K562 (cell line): ENCODE measurements at regions not wholly inside any gene's neighbourhood (a gene's known extent, or its start where the extent isn't known, plus 50 kb on each side); places are given as distances from the start of the nearest gene placed in this dataset.

Source experiments
- CBX8 ChIP-seq: fragments of 200-600 bp; sonication (generic); IDR thresholded peaks from 2 replicates; pipeline ENCODE4 v1.6.1; 2012; ENCODE audit warnings: borderline replicate concordance, mixed run types, low read depth, mild to moderate bottlenecking, moderate library complexity, mixed read lengths, low read length, control low read depth, inconsistent platforms; ENCODE audit not compliant: poor library complexity, severe bottlenecking; ENCODE audit errors: extremely low read depth
- RFX5 ChIP-seq: IDR thresholded peaks from 2 replicates; pipeline ENCODE4 v1.6.1; 2011; ENCODE audit warnings: low read depth, mild to moderate bottlenecking, improper control_type of control experiment, low read length
- SMARCE1 ChIP-seq: fragments of 450-650 bp; IDR thresholded peaks from 2 replicates; pipeline ENCODE4 v1.7.1; 2016; ENCODE audit warnings: mild to moderate bottlenecking
- ZNF583 ChIP-seq: fragments of 250-450 bp; sonication (Bioruptor Pico); IDR thresholded peaks from 2 replicates; pipeline ENCODE4 v1.4.0; 2020
- TF ChIP-seq, protein P1 (sequence below), 2 experiments: fragments of 450-650 bp in 1 of 2; IDR thresholded peaks; 2 replicates each; pipeline ENCODE4 v1.6.1; 2011 to 2017; ENCODE audit warnings: low read depth in 2 of 2, antibody characterized with exemption in 1 of 2, borderline replicate concordance in 1 of 2, low read length in 1 of 2, mild to moderate bottlenecking in 1 of 2, mixed read lengths in 1 of 2; ENCODE audit not compliant: control insufficient read depth in 1 of 2
- TF ChIP-seq, protein P2 (sequence below), 2 experiments: fragments of 250-450 bp in 1 of 2; fragments of 450-650 bp in 1 of 2; sonication (Bioruptor Pico) in 1 of 2; IDR thresholded peaks; 2 replicates each; pipeline versions ENCODE4 v1.6.1 to v1.8.0; 2016 to 2021; ENCODE audit warnings: mild to moderate bottlenecking in 2 of 2, moderate library complexity in 2 of 2, missing compliant biosample characterization in 1 of 2, missing genetic modification characterization in 1 of 2

DNA sequence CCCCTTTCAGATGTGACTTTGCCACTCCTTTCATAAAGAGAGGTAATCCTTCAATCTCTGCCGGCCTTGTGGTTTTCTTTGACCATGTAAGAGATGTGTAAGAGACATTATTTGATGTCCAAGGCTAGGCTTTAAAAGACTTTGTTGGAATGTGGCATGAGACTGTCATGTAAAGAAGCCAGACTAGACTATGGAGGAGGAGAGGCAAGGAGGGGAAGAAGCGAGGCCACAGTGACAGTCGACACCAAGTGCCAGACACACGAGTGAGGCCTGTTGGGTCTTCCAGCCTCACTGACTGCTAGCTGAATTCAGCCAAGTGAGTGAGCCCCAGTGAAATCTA, 1013.3 kb downstream of the MAT2B start (continued):
- TF ChIP-seq, protein P1, sequence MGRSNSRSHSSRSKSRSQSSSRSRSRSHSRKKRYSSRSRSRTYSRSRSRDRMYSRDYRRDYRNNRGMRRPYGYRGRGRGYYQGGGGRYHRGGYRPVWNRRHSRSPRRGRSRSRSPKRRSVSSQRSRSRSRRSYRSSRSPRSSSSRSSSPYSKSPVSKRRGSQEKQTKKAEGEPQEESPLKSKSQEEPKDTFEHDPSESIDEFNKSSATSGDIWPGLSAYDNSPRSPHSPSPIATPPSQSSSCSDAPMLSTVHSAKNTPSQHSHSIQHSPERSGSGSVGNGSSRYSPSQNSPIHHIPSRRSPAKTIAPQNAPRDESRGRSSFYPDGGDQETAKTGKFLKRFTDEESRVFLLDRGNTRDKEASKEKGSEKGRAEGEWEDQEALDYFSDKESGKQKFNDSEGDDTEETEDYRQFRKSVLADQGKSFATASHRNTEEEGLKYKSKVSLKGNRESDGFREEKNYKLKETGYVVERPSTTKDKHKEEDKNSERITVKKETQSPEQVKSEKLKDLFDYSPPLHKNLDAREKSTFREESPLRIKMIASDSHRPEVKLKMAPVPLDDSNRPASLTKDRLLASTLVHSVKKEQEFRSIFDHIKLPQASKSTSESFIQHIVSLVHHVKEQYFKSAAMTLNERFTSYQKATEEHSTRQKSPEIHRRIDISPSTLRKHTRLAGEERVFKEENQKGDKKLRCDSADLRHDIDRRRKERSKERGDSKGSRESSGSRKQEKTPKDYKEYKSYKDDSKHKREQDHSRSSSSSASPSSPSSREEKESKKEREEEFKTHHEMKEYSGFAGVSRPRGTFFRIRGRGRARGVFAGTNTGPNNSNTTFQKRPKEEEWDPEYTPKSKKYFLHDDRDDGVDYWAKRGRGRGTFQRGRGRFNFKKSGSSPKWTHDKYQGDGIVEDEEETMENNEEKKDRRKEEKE (IDR thresholded peaks at IDR 0.05; ENCODE audit: borderline replicate concordance in 1 of 2, control insufficient read depth in 1 of 2, low read depth in 2 of 2, low read length in 1 of 2) = no peak
- no peak for TF ChIP-seq ZNF583 (CRISPR knock-in tag)
- no peak for TF ChIP-seq SMARCE1
- TF ChIP-seq, protein P2, sequence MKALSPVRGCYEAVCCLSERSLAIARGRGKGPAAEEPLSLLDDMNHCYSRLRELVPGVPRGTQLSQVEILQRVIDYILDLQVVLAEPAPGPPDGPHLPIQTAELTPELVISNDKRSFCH (CRISPR knock-in tag; IDR thresholded peaks at IDR 0.05) = no peak
- TF ChIP-seq, protein P2 (tag; IDR thresholded peaks at IDR 0.05) = no peak
- TF ChIP-seq RFX5 = no peak
- no peak for TF ChIP-seq CBX8
